ENCODE measurements at regions not wholly inside any gene's neighbourhood (a gene's known extent, or its start where the extent isn't known, plus 50 kb on each side); places are given as distances from the start of the nearest gene placed in this dataset.

- TF ChIP-seq POLR2A (IDR thresholded peaks at IDR 0.05) (no peak), CTCF (IDR thresholded peaks at IDR 0.05) (no peak)
Observed at GRCh38 chr9:8027351-8027750, 227.8 kb upstream of the DMAC1 start.
